ENCODE measurements at regions not wholly inside any gene's neighbourhood (a gene's known extent, or its start where the extent isn't known, plus 50 kb on each side); places are given as distances from the start of the nearest gene placed in this dataset.

GRCh38 chr6:21437581-21437980 lies 156.0 kb upstream of the SOX4 start:
- H3K36me3 ChIP-seq (ENCODE audit: control insufficient read depth in 2 of 2, insufficient read depth in 2 of 2, low read length in 2 of 2): no peaks in the 10 kb centered on the region
- no peak overlapping the region for H3K27ac ChIP-seq (ENCODE audit: low read depth in 2 of 2, low read length in 2 of 2)
- H3K9ac ChIP-seq (ENCODE audit: low read depth in 1 of 2, low read length in 2 of 2): no peak overlapping the region
- no peaks in the 10 kb centered on the region for H3K9me3 ChIP-seq (ENCODE audit: control insufficient read depth in 2 of 2, low read length in 2 of 2)
- no peaks in the 10 kb centered on the region for H3K27me3 ChIP-seq (ENCODE audit: control insufficient read depth in 2 of 2, insufficient read depth in 2 of 2, low read length in 2 of 2)
- H3K4me1 ChIP-seq (ENCODE audit: control insufficient read depth in 2 of 2, insufficient read depth in 2 of 2, low read length in 2 of 2): no peaks in the 10 kb centered on the region
- no peak overlapping the region for H3K4me3 ChIP-seq (ENCODE audit: low read length in 2 of 2)

DNA sequence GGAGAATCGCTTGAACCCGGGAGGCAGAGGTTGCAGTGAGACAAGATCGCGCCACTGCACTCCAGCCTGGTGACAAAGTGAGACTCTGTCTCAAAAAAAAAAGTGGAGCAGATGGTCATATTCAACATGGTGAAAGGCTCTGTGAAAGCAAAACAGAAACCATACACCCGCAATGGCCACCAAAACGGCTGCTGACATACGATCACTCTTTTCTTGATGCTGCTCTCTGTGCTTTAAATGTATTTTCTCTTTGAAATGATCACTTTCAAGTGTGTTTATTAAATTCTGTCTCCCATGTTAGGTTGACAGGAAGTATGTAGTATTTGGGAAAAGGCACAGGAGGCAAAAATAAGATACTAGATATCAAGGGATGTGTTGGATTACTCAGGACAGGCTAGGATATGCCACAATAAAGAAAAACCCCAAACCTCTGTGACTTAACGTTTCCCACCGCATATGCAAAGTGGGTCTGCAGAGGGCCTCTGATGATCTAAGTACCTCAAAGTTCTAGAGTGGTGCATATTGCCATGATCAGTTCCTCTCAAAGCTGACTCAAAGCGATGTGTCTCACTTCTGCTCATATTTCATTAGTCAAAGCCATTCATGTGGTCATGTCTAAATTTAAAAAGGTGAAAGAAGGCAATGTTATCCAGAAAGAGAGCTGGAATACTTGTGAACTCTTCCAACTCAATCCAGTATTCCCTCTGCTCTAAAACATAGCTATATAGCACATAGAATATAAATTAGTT lies 155.1 kb upstream of the SOX4 start:
- H3K9me3 ChIP-seq (ENCODE audit: control insufficient read depth in 2 of 2, low read length in 2 of 2): no peaks in the 10 kb centered on the region
- H3K27ac ChIP-seq (ENCODE audit: low read depth in 2 of 2, low read length in 2 of 2): no peak overlapping the region
- H3K27me3 ChIP-seq (ENCODE audit: control insufficient read depth in 2 of 2, insufficient read depth in 2 of 2, low read length in 2 of 2): no peaks in the 10 kb centered on the region
- H3K36me3 ChIP-seq (ENCODE audit: control insufficient read depth in 2 of 2, insufficient read depth in 2 of 2, low read length in 2 of 2): no peaks in the 10 kb centered on the region
- H3K9ac ChIP-seq (ENCODE audit: low read depth in 1 of 2, low read length in 2 of 2): no peak overlapping the region
- H3K4me1 ChIP-seq (ENCODE audit: control insufficient read depth in 2 of 2, insufficient read depth in 2 of 2, low read length in 2 of 2): no peaks in the 10 kb centered on the region
- peak overlapping the region in 1 of 2 donors; percentile 9 for H3K4me3 ChIP-seq (ENCODE audit: low read length in 2 of 2)

DNA sequence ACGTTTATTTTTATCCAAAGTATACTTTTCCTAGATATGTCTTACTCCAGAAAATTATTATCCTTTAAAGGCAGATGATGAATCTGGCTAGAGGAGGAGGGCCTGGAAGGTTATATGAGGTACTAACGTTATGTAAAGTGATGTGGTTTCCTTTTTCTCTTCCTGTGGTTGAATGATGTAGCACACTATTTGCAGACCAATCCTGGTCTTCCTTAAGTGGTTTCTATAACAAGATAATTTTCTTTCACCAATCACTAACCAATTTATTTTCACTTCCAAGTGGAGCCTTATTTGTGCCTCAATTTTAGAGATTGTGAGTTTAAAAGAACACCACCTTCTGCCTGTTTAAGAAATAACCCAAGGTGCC lies 154.6 kb upstream of the SOX4 start:
- no peaks in the 10 kb centered on the region for H3K4me1 ChIP-seq (ENCODE audit: control insufficient read depth in 2 of 2, insufficient read depth in 2 of 2, low read length in 2 of 2)
- no peak overlapping the region for H3K27ac ChIP-seq (ENCODE audit: low read depth in 2 of 2, low read length in 2 of 2)
- no peak overlapping the region for H3K4me3 ChIP-seq (ENCODE audit: low read length in 2 of 2)
- no peaks in the 10 kb centered on the region for H3K9me3 ChIP-seq (ENCODE audit: control insufficient read depth in 2 of 2, low read length in 2 of 2)
- H3K36me3 ChIP-seq (ENCODE audit: control insufficient read depth in 2 of 2, insufficient read depth in 2 of 2, low read length in 2 of 2): no peaks in the 10 kb centered on the region
- no peak overlapping the region for H3K9ac ChIP-seq (ENCODE audit: low read depth in 1 of 2, low read length in 2 of 2)
- H3K27me3 ChIP-seq (ENCODE audit: control insufficient read depth in 2 of 2, insufficient read depth in 2 of 2, low read length in 2 of 2): no peaks in the 10 kb centered on the region

GRCh38 chr6:21441386-21441785 lies 152.2 kb upstream of the SOX4 start:
- Histone ChIP-seq H3K36me3 (ENCODE audit: control insufficient read depth in 2 of 2, insufficient read depth in 2 of 2, low read length in 2 of 2) (no peaks in the 10 kb centered on the region), H3K27ac (ENCODE audit: low read depth in 2 of 2, low read length in 2 of 2) (no peak overlapping the region), H3K9ac (ENCODE audit: low read depth in 1 of 2, low read length in 2 of 2) (no peak overlapping the region), H3K27me3 (ENCODE audit: control insufficient read depth in 2 of 2, insufficient read depth in 2 of 2, low read length in 2 of 2) (no peaks in the 10 kb centered on the region), H3K9me3 (ENCODE audit: control insufficient read depth in 2 of 2, low read length in 2 of 2) (no peaks in the 10 kb centered on the region), H3K4me3 (ENCODE audit: low read length in 2 of 2) (no peak overlapping the region), H3K4me1 (ENCODE audit: control insufficient read depth in 2 of 2, insufficient read depth in 2 of 2, low read length in 2 of 2) (no peaks in the 10 kb centered on the region)

DNA sequence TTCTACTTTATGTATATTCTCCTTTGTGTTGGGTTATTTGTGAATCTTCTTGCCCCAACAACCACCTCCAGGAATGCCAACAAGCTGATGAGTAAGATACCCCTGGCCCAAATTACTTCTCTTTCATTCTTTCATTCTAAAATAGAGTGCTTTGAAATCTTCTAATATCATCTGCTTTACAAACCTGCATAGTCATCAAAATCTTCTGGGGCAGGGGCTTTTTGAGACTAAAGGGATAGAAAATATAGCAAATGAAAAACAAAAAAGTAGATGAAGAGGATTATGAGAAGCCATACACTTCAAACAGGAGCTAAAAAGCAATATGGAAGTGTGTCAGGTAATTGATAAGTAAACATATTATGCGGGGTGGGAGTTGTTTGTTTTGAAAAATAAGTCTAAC lies 150.7 kb upstream of the SOX4 start:
- Histone ChIP-seq H3K4me3 (ENCODE audit: low read length in 2 of 2) (no peak overlapping the region), H3K9me3 (ENCODE audit: control insufficient read depth in 2 of 2, low read length in 2 of 2) (no peaks in the 10 kb centered on the region)

DNA sequence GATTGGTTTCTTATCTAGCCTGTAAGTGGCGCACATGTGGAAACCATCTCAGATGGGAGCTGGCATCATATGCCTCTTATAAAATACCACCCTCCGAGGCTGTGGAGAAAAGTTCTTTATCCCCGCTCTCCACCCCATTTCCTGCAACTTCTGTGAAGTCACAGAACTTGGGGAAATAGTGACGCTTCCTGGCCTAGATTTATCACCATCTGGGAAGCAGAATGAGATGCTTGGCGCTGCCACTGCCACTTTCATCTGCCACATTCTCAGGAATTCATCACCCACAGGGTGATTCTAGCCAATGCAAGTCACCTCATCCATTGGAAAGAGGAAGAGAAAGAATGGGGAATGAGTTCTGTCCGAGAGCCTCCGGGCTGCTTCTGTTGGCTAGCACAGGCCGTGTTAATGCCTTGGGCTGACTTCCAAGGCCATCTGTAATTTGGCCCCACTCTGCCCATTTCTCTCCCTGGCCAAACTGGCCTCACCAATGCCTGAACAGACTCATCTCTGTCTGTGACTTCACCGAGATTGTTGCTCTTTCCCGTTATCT lies 148.8 kb upstream of the SOX4 start:
- Histone ChIP-seq H3K4me3 (ENCODE audit: low read length in 2 of 2) (no peak overlapping the region), H3K9ac (ENCODE audit: low read depth in 1 of 2, low read length in 2 of 2) (no peak overlapping the region), H3K27ac (ENCODE audit: low read depth in 2 of 2, low read length in 2 of 2) (no peak overlapping the region), H3K4me1 (ENCODE audit: control insufficient read depth in 2 of 2, insufficient read depth in 2 of 2, low read length in 2 of 2) (no peaks in the 10 kb centered on the region), H3K9me3 (ENCODE audit: control insufficient read depth in 2 of 2, low read length in 2 of 2) (no peaks in the 10 kb centered on the region), H3K36me3 (ENCODE audit: control insufficient read depth in 2 of 2, insufficient read depth in 2 of 2, low read length in 2 of 2) (no peaks in the 10 kb centered on the region), H3K27me3 (ENCODE audit: control insufficient read depth in 2 of 2, insufficient read depth in 2 of 2, low read length in 2 of 2) (no peaks in the 10 kb centered on the region)

More for the DNA sequence above, 150.7 kb upstream of the SOX4 start:
- no peaks in the 10 kb centered on the region for H3K27me3 ChIP-seq (ENCODE audit: control insufficient read depth in 2 of 2, insufficient read depth in 2 of 2, low read length in 2 of 2)
- H3K4me1 ChIP-seq (ENCODE audit: control insufficient read depth in 2 of 2, insufficient read depth in 2 of 2, low read length in 2 of 2): no peaks in the 10 kb centered on the region
- no peaks in the 10 kb centered on the region for H3K36me3 ChIP-seq (ENCODE audit: control insufficient read depth in 2 of 2, insufficient read depth in 2 of 2, low read length in 2 of 2)
- H3K27ac ChIP-seq (ENCODE audit: low read depth in 2 of 2, low read length in 2 of 2): no peak overlapping the region
- no peak overlapping the region for H3K9ac ChIP-seq (ENCODE audit: low read depth in 1 of 2, low read length in 2 of 2)

GRCh38 chr6:21447987-21448386 lies 145.6 kb upstream of the SOX4 start:
- Histone ChIP-seq H3K9me3 (ENCODE audit: control insufficient read depth in 2 of 2, low read length in 2 of 2) (no peaks in the 10 kb centered on the region), H3K27ac (ENCODE audit: low read depth in 2 of 2, low read length in 2 of 2) (no peak overlapping the region), H3K27me3 (ENCODE audit: control insufficient read depth in 2 of 2, insufficient read depth in 2 of 2, low read length in 2 of 2) (no peaks in the 10 kb centered on the region), H3K4me3 (ENCODE audit: low read length in 2 of 2) (no peak overlapping the region), H3K4me1 (ENCODE audit: control insufficient read depth in 2 of 2, insufficient read depth in 2 of 2, low read length in 2 of 2) (no peaks in the 10 kb centered on the region), H3K36me3 (ENCODE audit: control insufficient read depth in 2 of 2, insufficient read depth in 2 of 2, low read length in 2 of 2) (no peaks in the 10 kb centered on the region), H3K9ac (ENCODE audit: low read depth in 1 of 2, low read length in 2 of 2) (no peak overlapping the region)

- no peak overlapping the region for H3K4me3 ChIP-seq (ENCODE audit: low read length in 2 of 2)
- no peaks in the 10 kb centered on the region for H3K4me1 ChIP-seq (ENCODE audit: control insufficient read depth in 2 of 2, insufficient read depth in 2 of 2, low read length in 2 of 2)
- no peak overlapping the region for H3K9ac ChIP-seq (ENCODE audit: low read depth in 1 of 2, low read length in 2 of 2)
- H3K9me3 ChIP-seq (ENCODE audit: control insufficient read depth in 2 of 2, low read length in 2 of 2): no peaks in the 10 kb centered on the region
- H3K36me3 ChIP-seq (ENCODE audit: control insufficient read depth in 2 of 2, insufficient read depth in 2 of 2, low read length in 2 of 2): no peaks in the 10 kb centered on the region
- H3K27me3 ChIP-seq (ENCODE audit: control insufficient read depth in 2 of 2, insufficient read depth in 2 of 2, low read length in 2 of 2): no peaks in the 10 kb centered on the region
- no peak overlapping the region for H3K27ac ChIP-seq (ENCODE audit: low read depth in 2 of 2, low read length in 2 of 2)
These were observed 145.0 kb upstream of the SOX4 start for GRCh38 chr6:21448485-21449109.

DNA sequence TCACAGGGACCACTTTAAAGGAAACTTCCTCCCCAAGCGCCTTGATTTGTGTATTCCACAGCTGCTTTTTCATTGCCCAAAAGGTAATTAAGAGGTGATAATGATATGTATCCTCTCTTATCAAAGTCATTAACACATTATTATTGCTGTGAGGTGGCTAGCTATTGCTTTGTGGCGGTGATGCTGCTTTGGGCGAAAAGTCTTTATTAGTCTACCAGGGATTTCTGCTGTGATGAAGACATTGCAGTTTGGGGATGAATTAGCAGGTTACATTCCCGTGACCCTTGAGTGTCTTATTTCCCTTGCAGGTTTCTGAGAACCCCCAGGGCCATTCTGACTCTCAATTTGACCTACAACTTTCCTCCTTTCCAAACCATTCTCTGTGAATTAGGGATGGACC lies 143.4 kb upstream of the SOX4 start:
- no peak overlapping the region for H3K4me3 ChIP-seq (ENCODE audit: low read length in 2 of 2)
- no peak overlapping the region for H3K9ac ChIP-seq (ENCODE audit: low read depth in 1 of 2, low read length in 2 of 2)

DNA sequence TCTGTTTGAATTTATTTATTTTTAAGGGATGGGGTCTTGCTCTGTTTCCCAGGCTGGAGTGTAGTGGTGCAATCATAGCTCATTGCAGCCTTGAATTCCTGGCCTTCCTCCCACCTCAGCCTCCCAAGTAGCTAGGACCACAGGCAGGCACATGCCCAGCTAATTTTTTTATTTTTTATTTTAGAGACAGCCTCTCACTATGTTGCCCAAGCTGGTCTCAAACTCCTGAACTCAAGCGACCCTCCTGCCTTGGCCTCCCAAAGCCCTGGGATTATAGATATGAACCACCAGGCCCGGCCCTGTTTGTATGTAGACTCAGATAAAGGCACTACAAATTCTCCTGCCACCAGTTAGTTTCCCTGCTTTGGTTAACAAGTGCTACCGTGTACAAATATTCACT lies 142.9 kb upstream of the SOX4 start:
- Histone ChIP-seq H3K27me3 (ENCODE audit: control insufficient read depth in 2 of 2, insufficient read depth in 2 of 2, low read length in 2 of 2) (no peaks in the 10 kb centered on the region), H3K9ac (ENCODE audit: low read depth in 1 of 2, low read length in 2 of 2) (no peak overlapping the region), H3K4me1 (ENCODE audit: control insufficient read depth in 2 of 2, insufficient read depth in 2 of 2, low read length in 2 of 2) (no peaks in the 10 kb centered on the region), H3K4me3 (ENCODE audit: low read length in 2 of 2) (no peak overlapping the region), H3K27ac (ENCODE audit: low read depth in 2 of 2, low read length in 2 of 2) (no peak overlapping the region), H3K36me3 (ENCODE audit: control insufficient read depth in 2 of 2, insufficient read depth in 2 of 2, low read length in 2 of 2) (no peaks in the 10 kb centered on the region), H3K9me3 (ENCODE audit: control insufficient read depth in 2 of 2, low read length in 2 of 2) (no peaks in the 10 kb centered on the region)

More for the DNA sequence above, 143.4 kb upstream of the SOX4 start:
- Histone ChIP-seq H3K27ac (ENCODE audit: low read depth in 2 of 2, low read length in 2 of 2) (no peak overlapping the region), H3K27me3 (ENCODE audit: control insufficient read depth in 2 of 2, insufficient read depth in 2 of 2, low read length in 2 of 2) (no peaks in the 10 kb centered on the region), H3K36me3 (ENCODE audit: control insufficient read depth in 2 of 2, insufficient read depth in 2 of 2, low read length in 2 of 2) (no peaks in the 10 kb centered on the region), H3K9me3 (ENCODE audit: control insufficient read depth in 2 of 2, low read length in 2 of 2) (no peaks in the 10 kb centered on the region), H3K4me1 (ENCODE audit: control insufficient read depth in 2 of 2, insufficient read depth in 2 of 2, low read length in 2 of 2) (no peaks in the 10 kb centered on the region)
